C4-2B (cell line): ENCODE measurements at regions not wholly inside any gene's neighbourhood (a gene's known extent, or its start where the extent isn't known, plus 50 kb on each side); places are given as distances from the start of the nearest gene placed in this dataset.
"Not testable (repeated sequence)": the region's sequence is repeated elsewhere in the genome, so short reads cannot be mapped to it uniquely, and the experiment has no call there.

Experiments
- H3K27ac ChIP-seq: fragments of 450-650 bp; 2 replicates; pipeline ENCODE4 v1.5.1; 2017
- CTCF ChIP-seq: fragments of 450-650 bp; conservative IDR thresholded peaks from 2 replicates; pipeline ENCODE4 v1.5.1; 2017; ENCODE audit warnings: mild to moderate bottlenecking
- ZFX ChIP-seq: fragments of 450-650 bp; IDR thresholded peaks from 2 replicates; pipeline ENCODE4 v1.6.1; 2017

GRCh38 chr5:158050421-158050820, 191.5 kb upstream of the CLINT1 start:
- H3K27ac ChIP-seq, result no peak overlapping the region
- TF ChIP-seq CTCF, result no peak
- no peak for TF ChIP-seq ZFX

DNA sequence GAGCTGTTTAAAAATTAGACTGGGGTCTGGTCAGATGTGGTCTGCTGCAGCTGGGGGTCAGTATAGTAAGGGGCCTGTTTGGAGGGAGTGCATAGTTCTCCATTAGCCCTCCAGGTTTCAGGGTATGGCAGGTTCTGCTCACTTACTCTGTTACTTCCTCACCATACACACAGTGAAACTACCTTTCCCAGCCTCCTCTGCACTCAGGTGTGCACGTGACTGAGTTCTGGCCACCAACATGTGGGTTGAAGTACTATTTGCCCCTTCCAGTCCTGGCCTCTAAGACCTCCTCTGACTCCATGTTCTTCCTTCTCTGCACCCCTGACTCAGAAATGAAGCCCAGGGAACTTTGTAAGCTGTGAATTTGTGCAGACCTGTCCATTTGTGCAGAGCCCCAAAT, 190.5 kb upstream of the CLINT1 start:
- TF ChIP-seq ZFX, result no peak
- TF ChIP-seq CTCF, result no peak

DNA sequence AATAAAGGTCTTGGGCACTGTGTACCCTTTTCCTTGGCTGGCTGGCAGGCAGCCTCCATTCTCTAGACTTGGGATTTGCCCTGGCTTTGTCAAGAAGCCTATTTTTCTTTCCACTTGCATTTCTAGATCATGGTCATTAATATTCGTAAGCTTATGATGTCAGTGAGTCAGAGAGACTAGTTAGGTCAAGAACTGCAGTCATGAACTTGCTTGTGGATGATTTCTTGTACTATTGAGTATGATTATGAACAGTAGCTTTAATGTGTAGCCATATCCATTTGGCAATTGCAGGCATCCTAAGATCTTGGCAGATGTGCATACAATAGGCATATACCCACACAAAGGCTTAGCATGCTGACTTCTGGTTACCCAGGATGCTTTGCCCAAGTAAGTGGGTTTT, 186.8 kb upstream of the CLINT1 start:
- TF ChIP-seq CTCF, result no peak
- no peak for TF ChIP-seq ZFX
- H3K27ac ChIP-seq, result no peak overlapping the region

More for the DNA sequence above, 190.5 kb upstream of the CLINT1 start:
- no peak overlapping the region for H3K27ac ChIP-seq

GRCh38 chr5:158039911-158040347, 181.0 kb upstream of the CLINT1 start:
- H3K27ac ChIP-seq, result no peak overlapping the region
- TF ChIP-seq ZFX (no peak), CTCF (no peak)

GRCh38 chr5:158039441-158039840, 180.5 kb upstream of the CLINT1 start:
- no peak for TF ChIP-seq ZFX
- no peak for TF ChIP-seq CTCF
- H3K27ac ChIP-seq, result no peak overlapping the region

GRCh38 chr5:158036983-158037595, 178.1 kb upstream of the CLINT1 start:
- H3K27ac ChIP-seq, result not testable (repeated sequence)

DNA sequence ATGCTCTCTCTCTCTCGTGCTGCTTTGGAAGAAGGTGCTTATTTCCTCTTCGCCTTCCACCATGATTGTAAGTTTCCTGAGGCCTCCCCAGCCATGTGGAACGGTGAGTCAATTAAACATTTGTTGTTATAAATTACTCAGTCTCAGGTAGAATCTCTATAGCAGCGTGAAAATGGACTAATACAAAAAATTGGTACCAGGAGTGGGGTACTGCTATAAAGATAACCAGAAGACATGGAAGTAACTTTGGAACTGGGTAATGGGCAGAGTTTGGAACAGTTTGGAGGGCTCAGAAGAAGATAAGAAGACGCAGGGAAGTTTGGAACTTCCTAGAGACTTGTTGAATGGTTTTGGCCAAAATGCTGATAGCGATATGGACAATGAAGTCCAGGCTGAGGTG, 175.6 kb upstream of the CLINT1 start:
- H3K27ac ChIP-seq, result not testable (repeated sequence)

- TF ChIP-seq CTCF (no peak), ZFX (no peak)
- no peak overlapping the region for H3K27ac ChIP-seq
Observed at GRCh38 chr5:158033724-158034123, 174.8 kb upstream of the CLINT1 start.
